Gastroesophageal sphincter (tissue), 3 donors: ENCODE measurements at regions not wholly inside any gene's neighbourhood (a gene's known extent, or its start where the extent isn't known, plus 50 kb on each side); places are given as distances from the start of the nearest gene placed in this dataset.

ENCODE experiments used
- CTCF ChIP-seq, 4 experiments: fragments of 200-600 bp in 2 of 4; fragments of 450-650 bp in 2 of 4; sonication (generic) in 1 of 4; IDR thresholded peaks; one replicate each; pipeline ENCODE4 v1.5.1; 2017 to 2019; ENCODE audit warnings: antibody characterized with exemption in 4 of 4, mild to moderate bottlenecking in 2 of 4, moderate library complexity in 2 of 4
- POLR2A ChIP-seq, 2 donors: fragments of 450-650 bp; IDR thresholded peaks; one replicate each; pipeline ENCODE4 v1.6.1; 2017; ENCODE audit warnings: antibody characterized with exemption in 2 of 2, mild to moderate bottlenecking in 2 of 2, moderate library complexity in 1 of 2

GRCh38 chr12:28980436-28980835 lies 168.6 kb upstream of the FAR2 start:
- no peak for TF ChIP-seq CTCF (IDR thresholded peaks at IDR 0.05)
- no peak for TF ChIP-seq POLR2A (IDR thresholded peaks at IDR 0.05)
